Gastroesophageal sphincter (tissue), 3 donors: ENCODE measurements at regions not wholly inside any gene's neighbourhood (a gene's known extent, or its start where the extent isn't known, plus 50 kb on each side); places are given as distances from the start of the nearest gene placed in this dataset.

ENCODE experiments used
- POLR2A ChIP-seq, 2 donors: fragments of 450-650 bp; IDR thresholded peaks; one replicate each; pipeline ENCODE4 v1.6.1; 2017; ENCODE audit warnings: antibody characterized with exemption in 2 of 2, mild to moderate bottlenecking in 2 of 2, moderate library complexity in 1 of 2
- TF ChIP-seq, protein P1 (sequence below), 4 experiments: fragments of 200-600 bp in 2 of 4; fragments of 450-650 bp in 2 of 4; sonication (generic) in 1 of 4; IDR thresholded peaks; one replicate each; pipeline ENCODE4 v1.5.1; 2017 to 2019; ENCODE audit warnings: antibody characterized with exemption in 4 of 4, mild to moderate bottlenecking in 2 of 4, moderate library complexity in 2 of 4

DNA sequence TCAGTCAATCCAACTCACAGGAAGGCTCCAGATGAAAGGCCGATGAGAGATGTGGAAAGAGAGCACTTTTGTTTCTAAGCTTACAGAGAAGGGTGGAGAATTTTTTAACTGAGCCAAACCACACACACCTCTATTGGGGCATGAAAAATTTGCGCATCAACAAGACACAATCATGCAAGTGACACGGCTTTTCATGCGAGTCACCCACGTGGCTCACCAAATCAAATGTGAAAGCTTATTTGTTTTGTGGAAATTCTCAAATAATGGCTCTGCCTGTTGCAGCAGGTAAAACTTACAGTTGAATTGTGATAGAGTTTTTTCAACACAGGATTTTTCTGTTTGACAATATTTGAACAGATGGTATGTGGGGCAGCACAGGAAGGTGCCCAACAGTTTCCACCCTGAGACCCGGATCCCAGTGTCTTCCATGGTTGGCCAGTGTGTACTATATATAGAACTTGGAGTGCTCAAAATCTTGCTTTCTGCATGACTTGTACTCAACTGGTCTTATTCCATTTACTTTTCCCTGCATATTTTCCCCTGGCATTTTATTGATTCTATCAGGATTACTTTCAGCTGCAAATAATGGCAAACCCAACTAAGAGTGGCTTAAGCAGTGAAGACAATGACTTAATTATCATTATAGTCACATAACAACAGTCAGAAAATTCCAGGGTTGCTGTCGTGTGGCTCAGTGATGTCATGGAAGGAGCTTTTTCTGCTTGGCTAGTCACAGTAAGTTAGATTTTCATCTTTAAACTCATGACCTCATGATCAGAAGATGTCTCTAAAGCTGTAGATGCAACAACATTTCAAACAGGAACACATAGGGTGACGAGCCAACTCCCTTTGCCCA, 90.6 kb upstream of the SIM2 start:
- TF ChIP-seq, protein P1, sequence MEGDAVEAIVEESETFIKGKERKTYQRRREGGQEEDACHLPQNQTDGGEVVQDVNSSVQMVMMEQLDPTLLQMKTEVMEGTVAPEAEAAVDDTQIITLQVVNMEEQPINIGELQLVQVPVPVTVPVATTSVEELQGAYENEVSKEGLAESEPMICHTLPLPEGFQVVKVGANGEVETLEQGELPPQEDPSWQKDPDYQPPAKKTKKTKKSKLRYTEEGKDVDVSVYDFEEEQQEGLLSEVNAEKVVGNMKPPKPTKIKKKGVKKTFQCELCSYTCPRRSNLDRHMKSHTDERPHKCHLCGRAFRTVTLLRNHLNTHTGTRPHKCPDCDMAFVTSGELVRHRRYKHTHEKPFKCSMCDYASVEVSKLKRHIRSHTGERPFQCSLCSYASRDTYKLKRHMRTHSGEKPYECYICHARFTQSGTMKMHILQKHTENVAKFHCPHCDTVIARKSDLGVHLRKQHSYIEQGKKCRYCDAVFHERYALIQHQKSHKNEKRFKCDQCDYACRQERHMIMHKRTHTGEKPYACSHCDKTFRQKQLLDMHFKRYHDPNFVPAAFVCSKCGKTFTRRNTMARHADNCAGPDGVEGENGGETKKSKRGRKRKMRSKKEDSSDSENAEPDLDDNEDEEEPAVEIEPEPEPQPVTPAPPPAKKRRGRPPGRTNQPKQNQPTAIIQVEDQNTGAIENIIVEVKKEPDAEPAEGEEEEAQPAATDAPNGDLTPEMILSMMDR (IDR thresholded peaks at IDR 0.05): no peak
- no peak for TF ChIP-seq POLR2A (IDR thresholded peaks at IDR 0.05)
